ENCODE measurements at regions not wholly inside any gene's neighbourhood (a gene's known extent, or its start where the extent isn't known, plus 50 kb on each side); places are given as distances from the start of the nearest gene placed in this dataset.

- no peaks in the 10 kb centered on the region for H3K36me3 ChIP-seq
- 98 to 100% methylated on average over 12 of the region's 12 CpGs for WGBS, 2 donors
- no peaks in the 10 kb centered on the region for H3K4me1 ChIP-seq
- no peaks in the 10 kb centered on the region for H3K9me3 ChIP-seq
- DNase-seq (ENCODE audit: low spot score in 2 of 2): no peak
- H3K4me3 ChIP-seq: no peak overlapping the region
- TF ChIP-seq, protein P1, sequence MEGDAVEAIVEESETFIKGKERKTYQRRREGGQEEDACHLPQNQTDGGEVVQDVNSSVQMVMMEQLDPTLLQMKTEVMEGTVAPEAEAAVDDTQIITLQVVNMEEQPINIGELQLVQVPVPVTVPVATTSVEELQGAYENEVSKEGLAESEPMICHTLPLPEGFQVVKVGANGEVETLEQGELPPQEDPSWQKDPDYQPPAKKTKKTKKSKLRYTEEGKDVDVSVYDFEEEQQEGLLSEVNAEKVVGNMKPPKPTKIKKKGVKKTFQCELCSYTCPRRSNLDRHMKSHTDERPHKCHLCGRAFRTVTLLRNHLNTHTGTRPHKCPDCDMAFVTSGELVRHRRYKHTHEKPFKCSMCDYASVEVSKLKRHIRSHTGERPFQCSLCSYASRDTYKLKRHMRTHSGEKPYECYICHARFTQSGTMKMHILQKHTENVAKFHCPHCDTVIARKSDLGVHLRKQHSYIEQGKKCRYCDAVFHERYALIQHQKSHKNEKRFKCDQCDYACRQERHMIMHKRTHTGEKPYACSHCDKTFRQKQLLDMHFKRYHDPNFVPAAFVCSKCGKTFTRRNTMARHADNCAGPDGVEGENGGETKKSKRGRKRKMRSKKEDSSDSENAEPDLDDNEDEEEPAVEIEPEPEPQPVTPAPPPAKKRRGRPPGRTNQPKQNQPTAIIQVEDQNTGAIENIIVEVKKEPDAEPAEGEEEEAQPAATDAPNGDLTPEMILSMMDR (IDR thresholded peaks at IDR 0.05): no peak
- TF ChIP-seq POLR2A (IDR thresholded peaks at IDR 0.05) (no peak), EP300 (IDR thresholded peaks at IDR 0.05) (no peak)
- H3K27me3 ChIP-seq: no peaks in the 10 kb centered on the region
- no peak overlapping the region for H3K27ac ChIP-seq
These were observed 801.5 kb downstream of the CDH9 start for GRCh38 chr5:26236936-26237335.

- TF ChIP-seq, protein P1 (IDR thresholded peaks at IDR 0.05): no peak
- TF ChIP-seq POLR2A (IDR thresholded peaks at IDR 0.05) (no peak), EP300 (IDR thresholded peaks at IDR 0.05) (no peak)
- Histone ChIP-seq H3K4me1 (no peaks in the 10 kb centered on the region), H3K9me3 (no peaks in the 10 kb centered on the region), H3K4me3 (no peak overlapping the region), H3K27ac (no peak overlapping the region), H3K36me3 (no peaks in the 10 kb centered on the region), H3K27me3 (no peaks in the 10 kb centered on the region)
- no peak for DNase-seq (ENCODE audit: low spot score in 2 of 2)
- 84 to 91% methylated on average over 7 of the region's 8 CpGs for WGBS, 2 donors
These were observed 805.7 kb downstream of the CDH9 start for GRCh38 chr5:26232706-26233105.

DNA sequence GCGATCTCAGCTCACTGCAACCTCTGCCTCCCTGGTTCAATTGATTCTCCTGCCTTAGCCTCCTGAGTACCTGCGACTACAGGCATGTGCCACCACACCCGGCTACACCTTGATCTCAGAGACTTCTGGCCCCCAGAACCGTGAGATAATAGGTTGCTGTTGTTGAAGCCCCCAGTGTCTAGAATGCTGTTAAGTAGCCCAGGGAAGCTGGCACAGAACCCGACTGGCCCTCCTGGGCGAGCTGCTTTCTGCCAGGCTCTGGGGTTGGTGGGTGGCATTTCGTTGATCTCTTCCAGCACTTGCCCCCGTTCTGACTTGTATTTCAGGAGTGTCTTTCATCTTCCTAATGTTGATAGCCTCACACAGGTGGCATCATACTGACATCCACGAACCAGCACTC is 807.1 kb downstream of the CDH9 start:
- Histone ChIP-seq H3K4me1 (no peaks in the 10 kb centered on the region), H3K36me3 (no peaks in the 10 kb centered on the region), H3K4me3 (no peak overlapping the region), H3K27ac (no peak overlapping the region), H3K9me3 (no peaks in the 10 kb centered on the region), H3K27me3 (no peaks in the 10 kb centered on the region)
- DNase-seq (ENCODE audit: low spot score in 2 of 2): no peak
- TF ChIP-seq POLR2A (IDR thresholded peaks at IDR 0.05) (no peak), EP300 (IDR thresholded peaks at IDR 0.05) (no peak)
- TF ChIP-seq, protein P1 (IDR thresholded peaks at IDR 0.05): no peak
- WGBS, 2 donors: 85 to 88% methylated on average over 9 of the region's 9 CpGs

DNA sequence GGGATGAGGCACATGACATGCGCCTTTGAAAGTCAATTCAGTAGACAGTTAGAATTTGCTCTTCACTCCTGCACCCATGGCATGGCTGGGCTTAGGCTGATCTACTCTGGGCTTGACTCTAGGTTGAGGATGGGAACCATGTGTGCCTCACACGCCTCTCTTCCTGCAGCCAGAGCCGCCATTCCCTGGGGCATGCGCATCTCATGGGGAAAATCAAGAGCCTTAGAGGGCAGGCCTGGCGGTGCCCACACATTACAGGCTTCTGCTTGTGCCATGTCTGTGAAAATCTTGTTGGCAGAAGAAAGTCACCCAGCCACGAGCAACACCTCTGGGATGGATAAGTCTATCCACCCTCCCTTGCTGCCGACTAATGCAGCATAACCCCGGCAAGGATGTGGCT is 808.5 kb downstream of the CDH9 start:
- H3K9me3 ChIP-seq: no peaks in the 10 kb centered on the region
- no peak for DNase-seq (ENCODE audit: low spot score in 2 of 2)
- TF ChIP-seq, protein P1 (IDR thresholded peaks at IDR 0.05): no peak
- TF ChIP-seq POLR2A (IDR thresholded peaks at IDR 0.05) (no peak), EP300 (IDR thresholded peaks at IDR 0.05) (no peak)
- 76 to 94% methylated on average over 6 to 8 of the region's 8 CpGs for WGBS, 2 donors
- no peak overlapping the region for H3K27ac ChIP-seq
- H3K4me3 ChIP-seq: no peak overlapping the region
- H3K36me3 ChIP-seq: no peaks in the 10 kb centered on the region
- H3K4me1 ChIP-seq: no peaks in the 10 kb centered on the region
- no peaks in the 10 kb centered on the region for H3K27me3 ChIP-seq

DNA sequence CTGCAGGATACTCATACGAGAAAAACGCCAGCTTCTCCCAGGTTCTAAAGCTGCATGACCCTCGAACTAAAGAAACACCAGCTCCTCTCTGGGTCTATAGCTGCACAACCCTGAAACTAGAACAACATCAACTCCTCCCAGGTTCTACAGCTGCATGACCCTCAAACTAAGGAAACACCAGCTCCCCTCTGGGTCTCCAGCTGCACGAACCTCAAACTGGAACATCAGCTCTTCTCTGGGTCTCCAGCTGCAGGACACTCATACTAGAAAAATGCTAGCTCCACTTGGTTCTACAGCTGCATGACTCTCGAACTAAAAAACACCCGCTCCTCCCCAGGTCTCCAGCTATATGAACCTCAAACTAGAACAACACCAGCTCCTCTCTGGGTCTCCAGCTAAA is 811.1 kb downstream of the CDH9 start:
- TF ChIP-seq POLR2A (IDR thresholded peaks at IDR 0.05) (no peak), EP300 (IDR thresholded peaks at IDR 0.05) (no peak)
- TF ChIP-seq, protein P1 (IDR thresholded peaks at IDR 0.05): no peak
- no peak for DNase-seq (ENCODE audit: low spot score in 2 of 2)
- no peaks in the 10 kb centered on the region for H3K27me3 ChIP-seq
- H3K27ac ChIP-seq: no peak overlapping the region
- H3K4me1 ChIP-seq: no peaks in the 10 kb centered on the region
- no peaks in the 10 kb centered on the region for H3K9me3 ChIP-seq
- H3K36me3 ChIP-seq: no peaks in the 10 kb centered on the region
- H3K4me3 ChIP-seq: no peak overlapping the region
- WGBS, 2 donors: 81 to 90% methylated on average over 6 of the region's 6 CpGs

Data from tibial nerve (tissue), 4 donors.